Mucosa of gallbladder (tissue), 1 donor: ENCODE measurements at regions not wholly inside any gene's neighbourhood (a gene's known extent, or its start where the extent isn't known, plus 50 kb on each side); places are given as distances from the start of the nearest gene placed in this dataset.
"Not testable (repeated sequence)": the region's sequence is repeated elsewhere in the genome, so short reads cannot be mapped to it uniquely, and the experiment has no call there.

Experiments used
- DNase-seq: peaks from one replicate; pipeline ENCODE4 v3.0.0-alpha.2; 2020; ENCODE audit warnings: low spot score
- donor health status: DM: no; HTN: no; CAD: no.

DNA sequence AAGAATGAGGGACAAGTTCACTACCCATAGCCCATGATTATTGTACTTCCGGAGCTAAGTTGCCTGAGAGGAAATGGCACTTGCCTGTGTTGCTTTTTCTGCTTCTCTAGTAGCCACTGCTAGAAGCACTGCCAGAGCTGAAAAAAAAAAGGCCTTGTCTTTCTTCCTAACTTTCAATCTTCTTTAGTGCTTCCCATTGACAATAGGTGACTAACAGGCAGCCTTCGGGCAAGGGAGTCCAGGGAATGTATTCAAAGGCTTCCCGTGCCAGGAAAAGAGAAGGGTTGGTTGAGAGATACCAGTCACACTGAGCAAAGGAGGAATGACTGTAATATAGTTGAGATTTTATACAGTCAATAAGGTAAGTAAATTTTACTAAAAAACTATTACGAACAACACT is 242.0 kb downstream of the CALCRL start:
- DNase-seq, result no peak

GRCh38 chr2:187198136-187198535 is 249.9 kb downstream of the CALCRL start:
- no peak for DNase-seq

DNA sequence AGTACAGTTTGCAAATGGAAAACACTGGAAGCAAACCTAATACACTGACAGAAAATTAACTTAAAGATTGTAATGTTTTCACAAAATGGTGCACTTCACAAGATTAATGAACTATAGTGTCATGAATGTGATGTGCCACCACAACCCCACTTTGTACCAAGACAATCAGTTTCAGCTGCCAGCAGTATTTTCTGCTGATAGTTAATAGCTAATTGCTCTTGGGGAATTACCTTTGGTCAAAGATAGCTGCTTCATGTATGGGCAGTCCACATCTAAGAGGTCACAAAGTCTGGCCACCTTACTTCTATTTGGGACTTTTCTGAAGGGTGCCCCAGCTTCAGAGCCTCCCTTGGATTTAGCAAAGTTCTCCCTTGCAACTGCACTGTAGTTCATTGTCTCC is 254.0 kb downstream of the CALCRL start:
- no peak for DNase-seq

GRCh38 chr2:187188783-187189631 is 259.0 kb downstream of the CALCRL start:
- DNase-seq, result no peak

DNA sequence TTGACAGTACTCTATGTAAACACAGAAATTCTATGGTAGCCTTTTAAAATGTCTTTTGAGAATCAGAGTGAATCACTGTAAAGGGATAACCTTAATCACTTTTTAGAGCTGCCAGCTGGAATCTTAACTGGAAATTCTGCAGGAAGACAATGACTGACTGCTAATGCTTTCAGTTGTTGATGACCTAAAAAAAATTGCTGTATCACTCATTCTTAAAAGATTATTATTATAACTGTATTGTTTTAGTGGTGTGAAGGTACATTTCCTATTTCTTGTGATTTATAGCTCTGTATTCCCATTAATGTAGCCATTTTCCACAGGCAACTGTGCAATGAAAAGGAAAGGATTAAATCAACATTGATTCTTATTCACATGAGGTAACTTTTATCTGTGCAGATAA is 260.5 kb downstream of the CALCRL start:
- no peak for DNase-seq

GRCh38 chr2:187180529-187180928 is 267.5 kb downstream of the CALCRL start:
- DNase-seq, result no peak

- DNase-seq, result not testable (repeated sequence)
These were observed 269.2 kb downstream of the CALCRL start for GRCh38 chr2:187178876-187179275.

DNA sequence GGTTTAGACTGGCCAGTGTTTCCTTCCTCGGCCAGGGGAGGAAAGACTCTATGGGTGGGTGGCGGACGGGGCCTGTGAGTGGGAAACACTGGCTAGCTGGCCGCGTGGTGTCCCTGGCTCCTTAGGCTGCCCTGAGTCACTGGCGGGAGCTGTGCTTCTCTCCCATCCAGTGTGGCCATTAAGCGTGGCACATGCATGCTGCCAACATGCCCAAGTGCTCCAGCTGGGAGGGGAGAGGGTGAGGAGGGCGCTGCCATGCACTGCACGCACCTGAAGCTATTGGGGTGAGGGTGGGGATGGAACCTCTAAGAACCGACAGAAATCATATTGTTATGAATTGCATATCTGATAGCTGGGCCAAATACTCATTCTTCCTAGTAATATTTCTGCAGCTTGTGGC is 270.8 kb downstream of the CALCRL start:
- DNase-seq, result no peak

- no peak for DNase-seq
These were observed 273.5 kb downstream of the CALCRL start for GRCh38 chr2:187174582-187174981.

GRCh38 chr2:187171318-187171717 is 276.7 kb downstream of the CALCRL start:
- DNase-seq, result no peak

GRCh38 chr2:187169864-187170263 is 278.2 kb downstream of the CALCRL start:
- no peak for DNase-seq

GRCh38 chr2:187168720-187169713 is 279.0 kb downstream of the CALCRL start:
- no peak for DNase-seq

GRCh38 chr2:187167491-187167890 is 280.6 kb downstream of the CALCRL start:
- no peak for DNase-seq

- DNase-seq, result no peak
These were observed 282.0 kb downstream of the CALCRL start for GRCh38 chr2:187165936-187166610.

DNA sequence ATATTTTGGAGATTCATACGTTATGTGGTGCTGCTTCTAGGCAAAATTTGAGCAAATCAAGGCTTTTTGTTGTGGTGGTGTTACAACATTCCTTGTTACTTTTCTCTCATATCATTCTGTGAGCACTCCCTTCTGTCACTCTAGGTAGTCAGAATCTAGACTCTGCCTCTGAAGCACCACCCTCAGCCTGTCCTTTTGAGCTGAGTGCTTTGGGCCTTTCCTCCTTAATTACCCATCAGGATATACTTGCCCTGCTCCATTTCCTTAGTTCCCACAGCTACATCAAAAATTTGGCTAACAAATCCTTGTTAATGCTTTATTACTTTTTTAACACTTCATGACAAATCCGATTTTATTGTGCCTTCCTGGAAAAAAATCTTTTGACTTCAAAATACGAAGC is 289.6 kb downstream of the CALCRL start:
- no peak for DNase-seq

GRCh38 chr2:187157046-187157445 is 291.0 kb downstream of the CALCRL start:
- DNase-seq, result no peak

- DNase-seq, result no peak
These were observed 292.6 kb downstream of the CALCRL start for GRCh38 chr2:187155476-187155875.

- no peak for DNase-seq
These were observed 297.4 kb downstream of the CALCRL start for GRCh38 chr2:187150670-187151069.

- no peak for DNase-seq
These were observed 299.2 kb upstream of the ZSWIM2 start for GRCh38 chr2:187148059-187148714.

GRCh38 chr2:187143537-187143936 is 294.6 kb upstream of the ZSWIM2 start:
- no peak for DNase-seq

GRCh38 chr2:187139469-187139868 is 290.5 kb upstream of the ZSWIM2 start:
- DNase-seq, result no peak

DNA sequence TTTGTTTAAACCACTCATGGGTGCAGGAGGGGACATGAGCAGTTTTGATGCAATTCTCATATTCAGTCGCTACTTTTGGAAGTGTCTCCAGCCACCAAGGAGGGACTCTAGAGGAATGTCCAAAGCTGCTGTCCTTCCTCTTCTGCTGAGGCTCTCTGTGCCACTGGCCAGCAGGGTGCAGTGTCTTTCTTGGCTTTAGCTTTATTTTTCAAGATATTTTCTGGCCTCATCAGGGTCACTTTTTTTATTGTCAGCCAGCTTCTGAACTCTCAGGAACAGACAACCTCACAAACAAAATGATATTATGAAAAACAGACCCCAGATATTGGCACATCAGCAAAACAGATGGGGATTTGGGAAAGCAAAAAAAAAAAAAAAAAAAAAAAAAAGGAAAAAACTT is 289.3 kb upstream of the ZSWIM2 start:
- peak; percentile 44 for DNase-seq
